Astrocyte (in vitro differentiated cells and primary cell): ENCODE measurements at regions not wholly inside any gene's neighbourhood (a gene's known extent, or its start where the extent isn't known, plus 50 kb on each side); places are given as distances from the start of the nearest gene placed in this dataset.

Experiments
- DNase-seq: peaks from one replicate; pipeline ENCODE4 v3.0.0-alpha.2; 2010; ENCODE audit warnings: low read depth
- FAIRE-seq: peaks from 2 replicates; lab custom pipeline; 2011; peaks lifted over from hg19 to GRCh38; lab: Jason Lieb, UNC
- H2AFZ ChIP-seq: 2 replicates; pipeline ENCODE4 v1.6.0; 2012; ENCODE audit warnings: low read depth, low read length, inconsistent platforms
- H3K27ac ChIP-seq: 2 replicates; pipeline ENCODE4 v1.5.1; 2011; ENCODE audit warnings: low read depth, low read length, inconsistent platforms
- H3K27me3 ChIP-seq: 2 replicates; pipeline ENCODE4 v1.6.0; 2011; ENCODE audit warnings: low read length, inconsistent platforms; ENCODE audit not compliant: insufficient read depth
- H3K36me3 ChIP-seq: 2 replicates; pipeline ENCODE4 v1.5.1; 2011; ENCODE audit warnings: low read length, inconsistent platforms; ENCODE audit not compliant: insufficient read depth
- H3K4me1 ChIP-seq: 2 replicates; pipeline ENCODE4 v1.5.1; 2011; ENCODE audit warnings: low read length, inconsistent platforms; ENCODE audit not compliant: insufficient read depth
- H3K4me2 ChIP-seq: 2 replicates; pipeline ENCODE4 v1.6.0; 2012; ENCODE audit warnings: low read length, inconsistent platforms
- H3K4me3 ChIP-seq: 2 replicates; pipeline ENCODE4 v1.5.1; 2011; ENCODE audit warnings: low read depth, mild to moderate bottlenecking, low read length, inconsistent platforms; ENCODE audit not compliant: insufficient read depth
- H3K79me2 ChIP-seq: 2 replicates; pipeline ENCODE4 v1.6.0; 2012; ENCODE audit warnings: mild to moderate bottlenecking, low read length, inconsistent platforms; ENCODE audit not compliant: insufficient read depth
- H3K9ac ChIP-seq: 2 replicates; pipeline ENCODE4 v1.6.0; 2012; ENCODE audit warnings: mild to moderate bottlenecking, low read length, inconsistent platforms
- H3K9me3 ChIP-seq: 2 replicates; pipeline ENCODE4 v1.5.1; 2012; ENCODE audit warnings: low read depth, mild to moderate bottlenecking, low read length, inconsistent platforms; ENCODE audit not compliant: insufficient read depth
- H4K20me1 ChIP-seq: 2 replicates; pipeline ENCODE4 v1.6.0; 2012; ENCODE audit warnings: low read length, inconsistent platforms; ENCODE audit not compliant: insufficient read depth
- H3K27ac Mint-ChIP-seq: one replicate; pipeline ENCODE4 v1.8.0; 2021; ENCODE audit warnings: mild to moderate bottlenecking, mixed read lengths; ENCODE audit not compliant: unreplicated experiment
- H3K27me3 Mint-ChIP-seq: one replicate; pipeline ENCODE4 v1.8.0; 2021; ENCODE audit warnings: low read depth, mixed read lengths; ENCODE audit not compliant: unreplicated experiment
- H3K36me3 Mint-ChIP-seq: one replicate; pipeline ENCODE4 v1.8.0; 2021; ENCODE audit warnings: low read depth, mixed read lengths; ENCODE audit not compliant: unreplicated experiment
- H3K4me1 Mint-ChIP-seq: one replicate; pipeline ENCODE4 v1.8.0; 2021; ENCODE audit warnings: low read depth, mixed read lengths; ENCODE audit not compliant: unreplicated experiment
- H3K4me3 Mint-ChIP-seq: one replicate; pipeline ENCODE4 v1.8.0; 2021; ENCODE audit warnings: mild to moderate bottlenecking, moderate library complexity, mixed read lengths; ENCODE audit not compliant: unreplicated experiment
- H3K9me3 Mint-ChIP-seq: one replicate; pipeline ENCODE4 v1.8.0; 2021; ENCODE audit warnings: mild to moderate bottlenecking, mixed read lengths; ENCODE audit not compliant: unreplicated experiment
- CTCF ChIP-seq: IDR thresholded peaks from 2 replicates; pipeline ENCODE4 v1.5.1; 2011; ENCODE audit warnings: low read depth, mild to moderate bottlenecking, inconsistent platforms, low read length, moderate library complexity; ENCODE audit not compliant: insufficient read depth
- EZH2 ChIP-seq: IDR thresholded peaks from 2 replicates; pipeline ENCODE4 v1.6.1; 2012; ENCODE audit warnings: mild to moderate bottlenecking, low read length, inconsistent platforms; ENCODE audit not compliant: insufficient read depth

DNA sequence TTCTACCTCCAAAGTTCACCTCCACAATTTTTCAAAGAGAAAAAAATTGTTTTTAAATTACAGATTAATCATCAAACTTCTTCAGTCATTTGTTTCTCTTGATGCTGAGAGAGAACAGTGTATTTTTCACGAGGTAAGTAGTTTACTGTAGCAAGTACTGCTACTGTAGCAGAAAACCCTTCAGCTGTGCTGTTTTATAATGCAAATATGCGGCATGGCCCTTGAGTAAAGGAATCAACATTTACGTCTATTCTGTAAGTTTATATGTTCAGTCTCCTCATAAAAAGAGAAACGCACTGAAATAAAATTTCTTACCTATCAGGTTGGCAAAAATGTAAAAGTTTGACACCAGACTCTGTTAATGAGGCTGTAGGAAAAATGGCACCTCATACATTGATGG lies 399.0 kb downstream of the NKX6-1 start:
- H3K4me3 ChIP-seq, result no peak overlapping the region
- H3K27me3 Mint-ChIP-seq, result no peaks in the 10 kb centered on the region
- H3K79me2 ChIP-seq, result no peaks in the 10 kb centered on the region
- TF ChIP-seq EZH2 (no peak), CTCF (no peak)
- H3K9ac ChIP-seq, result no peak overlapping the region
- no peak overlapping the region for H3K27ac ChIP-seq
- H3K27ac Mint-ChIP-seq, result peak overlapping the region; percentile 73
- peaks cover 5% of the 10 kb centered on the region for H3K4me1 Mint-ChIP-seq
- H4K20me1 ChIP-seq, result no peaks in the 10 kb centered on the region
- DNase-seq (no peak), FAIRE-seq (no peak)
- no peak overlapping the region for H3K4me2 ChIP-seq
- no peaks in the 10 kb centered on the region for H3K27me3 ChIP-seq
- no peaks in the 10 kb centered on the region for H3K36me3 ChIP-seq
- no peaks in the 10 kb centered on the region for H3K4me1 ChIP-seq
- H3K4me3 Mint-ChIP-seq, result no peak overlapping the region
- no peak overlapping the region for H2AFZ ChIP-seq
- H3K9me3 Mint-ChIP-seq, result no peaks in the 10 kb centered on the region
- no peaks in the 10 kb centered on the region for H3K9me3 ChIP-seq
- H3K36me3 Mint-ChIP-seq, result no peaks in the 10 kb centered on the region

DNA sequence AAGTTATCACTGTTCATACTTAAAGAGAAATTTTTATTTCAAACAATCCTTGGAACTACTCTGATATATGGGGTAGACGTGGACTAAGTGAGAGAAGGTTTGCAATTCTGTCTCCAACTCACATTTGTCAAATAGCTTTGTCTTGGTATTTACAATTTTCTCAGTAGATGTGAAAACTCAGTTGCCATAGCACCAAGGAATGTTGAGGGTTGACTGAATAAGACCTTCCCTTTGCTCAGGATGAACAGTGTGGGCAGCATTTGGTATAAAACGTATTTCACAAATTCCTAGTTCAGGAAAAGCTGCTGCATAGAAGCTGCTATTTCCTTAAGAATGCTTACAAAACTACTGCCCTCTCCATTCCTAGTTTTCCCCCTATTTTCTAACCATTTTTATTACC lies 399.5 kb downstream of the NKX6-1 start:
- no peaks in the 10 kb centered on the region for H3K9me3 ChIP-seq
- H3K9ac ChIP-seq, result no peak overlapping the region
- peak; percentile 26 for DNase-seq
- no peaks in the 10 kb centered on the region for H3K9me3 Mint-ChIP-seq
- H3K36me3 Mint-ChIP-seq, result no peaks in the 10 kb centered on the region
- FAIRE-seq, result no peak
- H3K27me3 Mint-ChIP-seq, result no peaks in the 10 kb centered on the region
- no peaks in the 10 kb centered on the region for H3K27me3 ChIP-seq
- no peaks in the 10 kb centered on the region for H3K79me2 ChIP-seq
- peak overlapping the region; percentile 73 for H3K27ac Mint-ChIP-seq
- H3K4me2 ChIP-seq, result no peak overlapping the region
- H3K36me3 ChIP-seq, result no peaks in the 10 kb centered on the region
- peaks cover 5% of the 10 kb centered on the region for H3K4me1 Mint-ChIP-seq
- H3K4me3 Mint-ChIP-seq, result no peak overlapping the region
- no peak overlapping the region for H2AFZ ChIP-seq
- no peak overlapping the region for H3K4me3 ChIP-seq
- H3K4me1 ChIP-seq, result no peaks in the 10 kb centered on the region
- H3K27ac ChIP-seq, result no peak overlapping the region
- no peak for TF ChIP-seq EZH2
- no peak for TF ChIP-seq CTCF
- H4K20me1 ChIP-seq, result no peaks in the 10 kb centered on the region

GRCh38 chr4:84091266-84091665 lies 407.8 kb downstream of the NKX6-1 start:
- Mint-ChIP-seq H3K4me1 (no peaks in the 10 kb centered on the region), H3K4me3 (no peak overlapping the region), H3K27ac (no peak overlapping the region), H3K9me3 (no peaks in the 10 kb centered on the region), H3K27me3 (peaks cover 3% of the 10 kb centered on the region), H3K36me3 (no peaks in the 10 kb centered on the region)
- TF ChIP-seq EZH2 (no peak), CTCF (no peak)
- H3K9me3 ChIP-seq, result no peaks in the 10 kb centered on the region
- no peak overlapping the region for H3K4me2 ChIP-seq
- H3K27me3 ChIP-seq, result no peaks in the 10 kb centered on the region
- FAIRE-seq, result no peak
- no peak overlapping the region for H3K9ac ChIP-seq
- H2AFZ ChIP-seq, result no peak overlapping the region
- H3K27ac ChIP-seq, result no peak overlapping the region
- H3K79me2 ChIP-seq, result no peaks in the 10 kb centered on the region
- H3K4me3 ChIP-seq, result no peak overlapping the region
- no peak for DNase-seq
- H4K20me1 ChIP-seq, result no peaks in the 10 kb centered on the region
- H3K4me1 ChIP-seq, result no peaks in the 10 kb centered on the region
- no peaks in the 10 kb centered on the region for H3K36me3 ChIP-seq
